ENCODE measurements at regions not wholly inside any gene's neighbourhood (a gene's known extent, or its start where the extent isn't known, plus 50 kb on each side); places are given as distances from the start of the nearest gene placed in this dataset.
"Not testable (repeated sequence)": the region's sequence is repeated elsewhere in the genome, so short reads cannot be mapped to it uniquely, and the experiment has no call there.

GRCh38 chr10:53547364-53547763 is 774.8 kb upstream of the MBL2 start:
- Histone ChIP-seq H3K36me3 (ENCODE audit: insufficient read depth, low read length) (no peaks in the 10 kb centered on the region), H3K4me3 (ENCODE audit: low read depth, low read length) (no peak overlapping the region), H3K27ac (ENCODE audit: low read depth, low read length) (no peak overlapping the region), H3K27me3 (ENCODE audit: insufficient read depth, low read length) (no peaks in the 10 kb centered on the region), H3K4me1 (ENCODE audit: control insufficient read depth, insufficient read depth, low read length, unreplicated experiment) (no peaks in the 10 kb centered on the region), H3K79me2 (ENCODE audit: control insufficient read depth, insufficient read depth, low read length, unreplicated experiment) (no peaks in the 10 kb centered on the region), H2AFZ (ENCODE audit: low read length, unreplicated experiment) (no peak overlapping the region)

DNA sequence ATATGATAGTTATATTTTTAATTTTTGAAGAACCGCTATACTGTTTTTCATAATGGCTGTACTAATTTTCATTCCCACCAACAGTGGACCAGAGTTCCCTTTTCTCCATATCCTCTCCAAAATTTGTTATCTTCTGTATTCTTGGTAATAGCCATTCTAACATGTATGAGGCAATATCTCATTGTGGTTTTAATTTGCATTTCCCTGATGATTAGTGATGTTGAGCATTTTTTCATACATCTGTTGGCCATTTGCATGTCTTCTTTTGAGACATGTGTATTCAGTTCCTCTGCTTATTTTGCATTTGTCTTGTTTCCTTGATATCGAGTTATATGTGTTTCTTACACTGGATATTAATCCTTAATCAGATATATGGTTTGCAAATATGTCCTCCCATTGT is 770.8 kb upstream of the MBL2 start:
- Histone ChIP-seq H2AFZ (ENCODE audit: low read length, unreplicated experiment) (no peak overlapping the region), H3K36me3 (ENCODE audit: insufficient read depth, low read length) (no peaks in the 10 kb centered on the region), H3K27me3 (ENCODE audit: insufficient read depth, low read length) (no peaks in the 10 kb centered on the region), H3K27ac (ENCODE audit: low read depth, low read length) (no peak overlapping the region), H3K4me1 (ENCODE audit: control insufficient read depth, insufficient read depth, low read length, unreplicated experiment) (no peaks in the 10 kb centered on the region), H3K4me3 (ENCODE audit: low read depth, low read length) (no peak overlapping the region), H3K79me2 (ENCODE audit: control insufficient read depth, insufficient read depth, low read length, unreplicated experiment) (no peaks in the 10 kb centered on the region)

- H3K4me3 ChIP-seq (ENCODE audit: low read depth, low read length), result no peak overlapping the region
- no peaks in the 10 kb centered on the region for H3K79me2 ChIP-seq (ENCODE audit: control insufficient read depth, insufficient read depth, low read length, unreplicated experiment)
- H2AFZ ChIP-seq (ENCODE audit: low read length, unreplicated experiment), result no peak overlapping the region
- no peak overlapping the region for H3K27ac ChIP-seq (ENCODE audit: low read depth, low read length)
- no peaks in the 10 kb centered on the region for H3K36me3 ChIP-seq (ENCODE audit: insufficient read depth, low read length)
- H3K27me3 ChIP-seq (ENCODE audit: insufficient read depth, low read length), result no peaks in the 10 kb centered on the region
- H3K4me1 ChIP-seq (ENCODE audit: control insufficient read depth, insufficient read depth, low read length, unreplicated experiment), result no peaks in the 10 kb centered on the region
Observed at GRCh38 chr10:53537508-53537907, 764.9 kb upstream of the MBL2 start.

- Histone ChIP-seq H3K79me2 (ENCODE audit: control insufficient read depth, insufficient read depth, low read length, unreplicated experiment) (no peaks in the 10 kb centered on the region), H2AFZ (ENCODE audit: low read length, unreplicated experiment) (no peak overlapping the region), H3K4me3 (ENCODE audit: low read depth, low read length) (no peak overlapping the region), H3K4me1 (ENCODE audit: control insufficient read depth, insufficient read depth, low read length, unreplicated experiment) (no peaks in the 10 kb centered on the region), H3K36me3 (ENCODE audit: insufficient read depth, low read length) (no peaks in the 10 kb centered on the region), H3K27ac (ENCODE audit: low read depth, low read length) (no peak overlapping the region), H3K27me3 (ENCODE audit: insufficient read depth, low read length) (no peaks in the 10 kb centered on the region)
Observed at GRCh38 chr10:53536322-53536721, 763.7 kb upstream of the MBL2 start.

GRCh38 chr10:53534428-53534827 is 761.8 kb upstream of the MBL2 start:
- no peak overlapping the region for H3K27ac ChIP-seq (ENCODE audit: low read depth, low read length)
- no peak overlapping the region for H2AFZ ChIP-seq (ENCODE audit: low read length, unreplicated experiment)
- H3K4me1 ChIP-seq (ENCODE audit: control insufficient read depth, insufficient read depth, low read length, unreplicated experiment), result no peaks in the 10 kb centered on the region
- H3K27me3 ChIP-seq (ENCODE audit: insufficient read depth, low read length), result no peaks in the 10 kb centered on the region
- no peaks in the 10 kb centered on the region for H3K36me3 ChIP-seq (ENCODE audit: insufficient read depth, low read length)
- H3K4me3 ChIP-seq (ENCODE audit: low read depth, low read length), result no peak overlapping the region
- H3K79me2 ChIP-seq (ENCODE audit: control insufficient read depth, insufficient read depth, low read length, unreplicated experiment), result no peaks in the 10 kb centered on the region

DNA sequence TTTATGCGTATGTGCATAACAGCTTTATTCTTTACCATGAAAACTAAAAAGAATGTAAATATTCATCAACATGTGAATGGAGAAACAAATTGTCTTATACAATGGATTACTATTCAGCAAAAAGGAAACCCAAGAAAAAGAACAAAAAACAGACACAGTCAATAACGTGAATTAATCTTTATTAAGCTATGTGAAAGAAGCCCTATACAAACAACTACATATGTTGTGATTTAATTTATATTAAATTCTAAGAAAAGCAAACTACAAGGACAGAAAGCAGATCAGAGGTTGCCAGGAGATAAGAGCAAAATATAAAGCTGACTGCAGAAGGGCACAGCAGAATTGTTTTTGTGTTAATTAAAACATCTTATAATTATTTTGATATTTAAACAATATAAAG is 756.4 kb upstream of the MBL2 start:
- Histone ChIP-seq H3K4me1 (ENCODE audit: control insufficient read depth, insufficient read depth, low read length, unreplicated experiment) (no peaks in the 10 kb centered on the region), H3K79me2 (ENCODE audit: control insufficient read depth, insufficient read depth, low read length, unreplicated experiment) (no peaks in the 10 kb centered on the region), H3K27ac (ENCODE audit: low read depth, low read length) (no peak overlapping the region), H3K36me3 (ENCODE audit: insufficient read depth, low read length) (no peaks in the 10 kb centered on the region), H3K27me3 (ENCODE audit: insufficient read depth, low read length) (no peaks in the 10 kb centered on the region), H3K4me3 (ENCODE audit: low read depth, low read length) (no peak overlapping the region), H2AFZ (ENCODE audit: low read length, unreplicated experiment) (no peak overlapping the region)

GRCh38 chr10:53521046-53521445 is 748.5 kb upstream of the MBL2 start:
- Histone ChIP-seq H3K4me1 (ENCODE audit: control insufficient read depth, insufficient read depth, low read length, unreplicated experiment) (no peaks in the 10 kb centered on the region), H3K27ac (ENCODE audit: low read depth, low read length) (no peak overlapping the region), H3K27me3 (ENCODE audit: insufficient read depth, low read length) (no peaks in the 10 kb centered on the region), H3K79me2 (ENCODE audit: control insufficient read depth, insufficient read depth, low read length, unreplicated experiment) (no peaks in the 10 kb centered on the region), H3K36me3 (ENCODE audit: insufficient read depth, low read length) (no peaks in the 10 kb centered on the region), H3K4me3 (ENCODE audit: low read depth, low read length) (no peak overlapping the region), H2AFZ (ENCODE audit: low read length, unreplicated experiment) (no peak overlapping the region)

GRCh38 chr10:53508197-53508596 is 735.6 kb upstream of the MBL2 start:
- Histone ChIP-seq H2AFZ (ENCODE audit: low read length, unreplicated experiment) (no peak overlapping the region), H3K27me3 (ENCODE audit: insufficient read depth, low read length) (no peaks in the 10 kb centered on the region), H3K79me2 (ENCODE audit: control insufficient read depth, insufficient read depth, low read length, unreplicated experiment) (no peaks in the 10 kb centered on the region), H3K4me3 (ENCODE audit: low read depth, low read length) (no peak overlapping the region), H3K27ac (ENCODE audit: low read depth, low read length) (no peak overlapping the region), H3K4me1 (ENCODE audit: control insufficient read depth, insufficient read depth, low read length, unreplicated experiment) (no peaks in the 10 kb centered on the region), H3K36me3 (ENCODE audit: insufficient read depth, low read length) (no peaks in the 10 kb centered on the region)

DNA sequence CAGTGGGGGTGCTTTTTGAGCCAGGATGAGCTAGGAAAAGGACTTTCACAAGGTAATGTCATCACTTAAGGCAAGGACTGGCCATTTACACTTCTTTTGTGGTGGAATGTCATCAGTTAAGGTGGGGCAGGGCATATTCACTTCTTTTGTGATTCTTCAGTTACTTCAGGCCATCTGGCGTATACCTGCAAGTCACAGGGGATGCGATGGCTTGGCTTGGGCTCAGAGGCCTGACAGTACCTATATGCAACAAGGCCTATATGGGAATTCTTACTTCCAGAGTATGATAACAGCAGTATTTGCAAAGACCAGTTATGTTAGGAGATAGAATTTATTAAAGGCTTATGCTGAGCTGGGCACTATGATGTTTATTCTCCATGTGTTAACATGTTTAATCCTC is 731.9 kb upstream of the MBL2 start:
- not testable (repeated sequence) for H3K27me3 ChIP-seq (ENCODE audit: insufficient read depth, low read length); H3K27ac ChIP-seq (ENCODE audit: low read depth, low read length); H3K36me3 ChIP-seq (ENCODE audit: insufficient read depth, low read length); H2AFZ ChIP-seq (ENCODE audit: low read length, unreplicated experiment); H3K4me3 ChIP-seq (ENCODE audit: low read depth, low read length); H3K79me2 ChIP-seq (ENCODE audit: control insufficient read depth, insufficient read depth, low read length, unreplicated experiment); H3K4me1 ChIP-seq (ENCODE audit: control insufficient read depth, insufficient read depth, low read length, unreplicated experiment)

DNA sequence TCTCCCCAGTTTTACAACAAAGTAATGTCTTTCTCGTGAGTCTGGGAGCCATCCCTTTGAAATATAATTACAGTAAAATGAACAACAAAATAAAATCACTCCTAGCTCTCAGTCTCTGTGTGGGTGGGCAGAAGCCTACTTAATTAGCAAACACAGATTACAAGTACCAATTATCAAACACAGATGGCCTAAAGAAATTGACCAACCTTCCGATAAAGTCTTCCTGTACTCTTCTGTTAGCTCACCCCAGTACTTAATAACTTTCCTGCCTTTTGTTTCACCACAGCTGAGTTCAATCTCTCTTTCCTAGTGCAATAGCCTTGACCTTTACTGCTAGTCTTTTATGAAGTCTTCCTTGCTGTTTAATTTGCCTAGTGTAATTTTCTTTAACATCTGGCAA is 719.2 kb upstream of the MBL2 start:
- H3K4me3 ChIP-seq (ENCODE audit: low read depth, low read length), result no peak overlapping the region
- no peaks in the 10 kb centered on the region for H3K4me1 ChIP-seq (ENCODE audit: control insufficient read depth, insufficient read depth, low read length, unreplicated experiment)
- H3K36me3 ChIP-seq (ENCODE audit: insufficient read depth, low read length), result no peaks in the 10 kb centered on the region
- no peak overlapping the region for H3K27ac ChIP-seq (ENCODE audit: low read depth, low read length)
- H3K79me2 ChIP-seq (ENCODE audit: control insufficient read depth, insufficient read depth, low read length, unreplicated experiment), result no peaks in the 10 kb centered on the region
- H2AFZ ChIP-seq (ENCODE audit: low read length, unreplicated experiment), result no peak overlapping the region
- H3K27me3 ChIP-seq (ENCODE audit: insufficient read depth, low read length), result no peaks in the 10 kb centered on the region

GRCh38 chr10:53490553-53490952 is 718.0 kb upstream of the MBL2 start:
- H3K4me1 ChIP-seq (ENCODE audit: control insufficient read depth, insufficient read depth, low read length, unreplicated experiment), result no peaks in the 10 kb centered on the region
- H3K79me2 ChIP-seq (ENCODE audit: control insufficient read depth, insufficient read depth, low read length, unreplicated experiment), result no peaks in the 10 kb centered on the region
- no peaks in the 10 kb centered on the region for H3K27me3 ChIP-seq (ENCODE audit: insufficient read depth, low read length)
- no peak overlapping the region for H3K27ac ChIP-seq (ENCODE audit: low read depth, low read length)
- H3K36me3 ChIP-seq (ENCODE audit: insufficient read depth, low read length), result no peaks in the 10 kb centered on the region
- H2AFZ ChIP-seq (ENCODE audit: low read length, unreplicated experiment), result no peak overlapping the region
- H3K4me3 ChIP-seq (ENCODE audit: low read depth, low read length), result no peak overlapping the region

Data from ACC112 (cell line).